H9 (cell line): ENCODE measurements at regions not wholly inside any gene's neighbourhood (a gene's known extent, or its start where the extent isn't known, plus 50 kb on each side); places are given as distances from the start of the nearest gene placed in this dataset.

Experiments
- DNase-seq: peaks from one replicate; pipeline ENCODE4 v3.0.0-alpha.2; 2017
- H2AFZ ChIP-seq: one replicate; pipeline ENCODE4 v1.6.1; 2013; ENCODE audit warnings: mild to moderate bottlenecking, low read length, control low read depth, moderate library complexity
- H2AK5ac ChIP-seq: 2 replicates; pipeline ENCODE4 v1.6.1; 2013; ENCODE audit warnings: low read length, control low read depth, mixed read lengths; ENCODE audit not compliant: insufficient read length
- H2BK120ac ChIP-seq: one replicate; pipeline ENCODE4 v1.6.1; 2013; ENCODE audit warnings: low read depth, mild to moderate bottlenecking, low read length, control low read depth, inconsistent platforms; ENCODE audit not compliant: poor library complexity, severe bottlenecking
- H2BK12ac ChIP-seq: 2 replicates; pipeline ENCODE4 v1.6.1; 2013; ENCODE audit warnings: low read length, control low read depth, mixed read lengths, low read depth; ENCODE audit not compliant: insufficient read length
- H2BK15ac ChIP-seq: 2 replicates; pipeline ENCODE4 v1.6.1; 2013; ENCODE audit warnings: low read depth, low read length, control low read depth
- H2BK20ac ChIP-seq: one replicate; pipeline ENCODE4 v1.6.1; 2013; ENCODE audit warnings: low read depth, mild to moderate bottlenecking, low read length, control low read depth, inconsistent platforms; ENCODE audit not compliant: poor library complexity, severe bottlenecking
- H2BK5ac ChIP-seq: 2 replicates; pipeline ENCODE4 v1.6.1; 2013; ENCODE audit warnings: low read length, control low read depth, mixed read lengths; ENCODE audit not compliant: insufficient read length
- H3K14ac ChIP-seq: 2 replicates; pipeline ENCODE4 v1.6.1; 2013; ENCODE audit warnings: low read length, control low read depth; ENCODE audit not compliant: insufficient read depth
- H3K18ac ChIP-seq: 2 replicates; pipeline ENCODE4 v1.6.1; 2013; ENCODE audit warnings: low read depth, mild to moderate bottlenecking, mixed read lengths, low read length, control low read depth; ENCODE audit not compliant: insufficient read length
- H3K23ac ChIP-seq: 2 replicates; pipeline ENCODE4 v1.6.1; 2013; ENCODE audit warnings: low read length, control low read depth, mixed read lengths, low read depth; ENCODE audit not compliant: insufficient read length
- H3K23me2 ChIP-seq: 2 replicates; pipeline ENCODE4 v1.6.1; 2013; ENCODE audit warnings: low read depth, mild to moderate bottlenecking, mixed read lengths, low read length, control low read depth; ENCODE audit not compliant: insufficient read length, poor library complexity, severe bottlenecking
- H3K27ac ChIP-seq: 2 replicates; pipeline ENCODE4 v1.5.1; 2013; ENCODE audit warnings: low read length, control low read depth, mixed read lengths, low read depth; ENCODE audit not compliant: insufficient read length
- H3K27me3 ChIP-seq: 2 replicates; pipeline ENCODE4 v1.6.1; 2013; ENCODE audit warnings: low read length, control low read depth, inconsistent platforms; ENCODE audit not compliant: insufficient read depth
- H3K4ac ChIP-seq: 2 replicates; pipeline ENCODE4 v1.6.1; 2013; ENCODE audit warnings: low read depth, mild to moderate bottlenecking, control low read depth, inconsistent platforms, low read length, moderate library complexity
- H3K4me1 ChIP-seq: 2 replicates; pipeline ENCODE4 v1.6.1; 2013; ENCODE audit warnings: low read length, control low read depth, inconsistent platforms; ENCODE audit not compliant: insufficient read depth
- H3K4me2 ChIP-seq: 2 replicates; pipeline ENCODE4 v1.6.1; 2013; ENCODE audit warnings: low read length, control low read depth, mixed read lengths; ENCODE audit not compliant: insufficient read length, insufficient read depth
- H3K56ac ChIP-seq: 2 replicates; pipeline ENCODE4 v1.6.1; 2013; ENCODE audit warnings: low read depth, mild to moderate bottlenecking, mixed read lengths, low read length, control low read depth; ENCODE audit not compliant: insufficient read length
- H3K79me1 ChIP-seq: 2 replicates; pipeline ENCODE4 v1.6.1; 2013; ENCODE audit warnings: low read depth, mild to moderate bottlenecking, moderate library complexity, low read length, control low read depth, inconsistent platforms; ENCODE audit not compliant: insufficient read depth, poor library complexity, severe bottlenecking
- H3K79me2 ChIP-seq: 2 replicates; pipeline ENCODE4 v1.6.1; 2013; ENCODE audit warnings: low read length, control low read depth, inconsistent platforms; ENCODE audit not compliant: insufficient read depth
- H3K9ac ChIP-seq: 2 replicates; pipeline ENCODE4 v1.6.1; 2013; ENCODE audit warnings: low read length, control low read depth, mixed read lengths; ENCODE audit not compliant: insufficient read length; ENCODE audit errors: extremely low read depth
- H3K9me3 ChIP-seq: one replicate; pipeline ENCODE4 v1.6.1; 2013; ENCODE audit warnings: low read depth, low read length, inconsistent platforms; ENCODE audit not compliant: control insufficient read depth
- H3T11ph ChIP-seq: one replicate; pipeline ENCODE4 v1.6.1; 2013; ENCODE audit warnings: mild to moderate bottlenecking, low read length, control low read depth, inconsistent platforms
- H4K20me1 ChIP-seq: one replicate; pipeline ENCODE4 v1.6.1; 2013; ENCODE audit not compliant: control insufficient read depth, insufficient read length, insufficient read depth
- H4K5ac ChIP-seq: 2 replicates; pipeline ENCODE4 v1.6.1; 2013; ENCODE audit warnings: low read depth, mild to moderate bottlenecking, mixed read lengths, low read length, control low read depth; ENCODE audit not compliant: insufficient read length
- H4K8ac ChIP-seq: replicated peaks from 2 replicates; pipeline ENCODE4 v1.6.1; 2013; ENCODE audit warnings: low read length, control low read depth, mixed read lengths, low read depth; ENCODE audit not compliant: insufficient read length
- H4K91ac ChIP-seq: 2 replicates; pipeline ENCODE4 v1.6.1; 2013; ENCODE audit warnings: low read depth, mild to moderate bottlenecking, moderate library complexity, mixed read lengths, low read length, control low read depth; ENCODE audit not compliant: insufficient read length
- H3K27ac Mint-ChIP-seq, 3 experiments: 2 replicates in 2 of 3; 3 replicates in 1 of 3; pipeline ENCODE4 v1.8.0; 2020 to 2021; ENCODE audit warnings: mixed read lengths in 3 of 3, mild to moderate bottlenecking in 1 of 3, moderate library complexity in 1 of 3
- H3K27me3 Mint-ChIP-seq: 2 replicates; pipeline ENCODE4 v1.8.0; 2021; ENCODE audit warnings: low read depth, mild to moderate bottlenecking, moderate library complexity, mixed read lengths
- H3K36me3 Mint-ChIP-seq, 3 experiments: 2 replicates in 2 of 3; 3 replicates in 1 of 3; pipeline ENCODE4 v1.8.0; 2020 to 2021; ENCODE audit warnings: low read depth in 3 of 3, mixed read lengths in 3 of 3; ENCODE audit not compliant: insufficient read depth in 1 of 3
- H3K4me1 Mint-ChIP-seq, 2 experiments: 2 replicates each; pipeline ENCODE4 v1.8.0; 2020; ENCODE audit warnings: mixed read lengths in 2 of 2
- H3K4me3 Mint-ChIP-seq, 2 experiments: 2 replicates in 1 of 2; 3 replicates in 1 of 2; pipeline ENCODE4 v1.8.0; 2020 to 2021; ENCODE audit warnings: mild to moderate bottlenecking in 2 of 2, mixed read lengths in 2 of 2, moderate library complexity in 1 of 2
- H3K9me3 Mint-ChIP-seq, 2 experiments: 2 replicates in 1 of 2; 3 replicates in 1 of 2; pipeline ENCODE4 v1.8.0; 2020; ENCODE audit warnings: mild to moderate bottlenecking in 2 of 2, mixed read lengths in 2 of 2, moderate library complexity in 1 of 2
- CTCF ChIP-seq: fragments of 200-600 bp; sonication (generic); conservative IDR thresholded peaks from 3 replicates; pipeline ENCODE4 v1.8.0; 2021; ENCODE audit warnings: antibody characterized with exemption, mild to moderate bottlenecking
- WGBS: extraction: QIAGEN DNeasy Blood & Tissue Kit; methylation state at CpG from one replicate; pipeline ENCODE4 v1.1.7; 2013; ENCODE audit warnings: missing lambda C conversion rate, low lambda C conversion rate, mixed read lengths; ENCODE audit not compliant: insufficient read length; ENCODE audit errors: extremely low coverage; 5-methylcytosine and 5-hydroxymethylcytosine counted together

DNA sequence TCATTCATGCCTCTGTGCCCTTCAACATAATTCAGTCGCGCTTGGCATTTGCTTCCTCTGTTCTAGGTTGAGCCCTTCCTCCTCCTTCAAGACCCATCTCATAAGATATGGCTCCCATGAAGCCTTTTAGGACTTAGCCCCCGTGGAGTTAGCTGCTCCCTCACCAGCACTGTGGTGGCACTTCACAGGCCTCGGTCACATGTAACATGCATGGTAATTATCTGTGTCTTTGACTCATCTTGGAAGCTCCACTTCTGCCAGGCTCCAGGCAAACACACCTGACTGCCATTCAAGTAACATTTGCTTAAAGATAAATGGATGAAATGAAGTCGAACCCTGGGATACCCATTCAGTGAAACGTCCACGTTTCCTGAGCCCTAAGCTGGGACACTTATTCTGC lies 484.7 kb downstream of the EIPR1 start:
- H3K23ac ChIP-seq, result no peak overlapping the region
- H2BK5ac ChIP-seq, result no peak overlapping the region
- H3K4me2 ChIP-seq, result no peak overlapping the region
- Mint-ChIP-seq H3K4me3 (no peak overlapping the region), H3K36me3 (no peaks in the 10 kb centered on the region), H3K27me3 (no peaks in the 10 kb centered on the region; the same call in 1 of the 2 replicates), H3K27ac (no peak overlapping the region), H3K4me1 (no peaks in the 10 kb centered on the region), H3K9me3 (no peaks in the 10 kb centered on the region; a peak in 1 of 5 replicates)
- H2AFZ ChIP-seq, result no peak overlapping the region
- no peak for DNase-seq
- no peak overlapping the region for H3K27ac ChIP-seq
- WGBS, result no CpG with 5 or more reads among the region's 7 CpGs
- no peak overlapping the region for H2BK12ac ChIP-seq
- H3K4me1 ChIP-seq, result no peaks in the 10 kb centered on the region; the same call in 1 of the 2 replicates
- no peak overlapping the region for H2AK5ac ChIP-seq
- no peak overlapping the region for H2BK20ac ChIP-seq
- H3K18ac ChIP-seq, result no peak overlapping the region
- no peak overlapping the region for H4K8ac ChIP-seq
- no peak for TF ChIP-seq CTCF
- H3K56ac ChIP-seq, result no peak overlapping the region
- H2BK15ac ChIP-seq, result no peak overlapping the region
- no peak overlapping the region for H3K9ac ChIP-seq
- H3K79me1 ChIP-seq, result no peaks in the 10 kb centered on the region
- H3K4ac ChIP-seq, result no peak overlapping the region
- H3K79me2 ChIP-seq, result no peaks in the 10 kb centered on the region
- H4K20me1 ChIP-seq, result no peaks in the 10 kb centered on the region
- no peak overlapping the region for H2BK120ac ChIP-seq
- no peaks in the 10 kb centered on the region for H3K23me2 ChIP-seq
- no peaks in the 10 kb centered on the region for H3K9me3 ChIP-seq
- no peaks in the 10 kb centered on the region for H3K27me3 ChIP-seq
- no peak overlapping the region for H4K5ac ChIP-seq
- no peak overlapping the region for H3T11ph ChIP-seq
- no peak overlapping the region for H4K91ac ChIP-seq
- no peak overlapping the region for H3K14ac ChIP-seq
